Vagina (tissue), 2 donors: ENCODE measurements at regions not wholly inside any gene's neighbourhood (a gene's known extent, or its start where the extent isn't known, plus 50 kb on each side); places are given as distances from the start of the nearest gene placed in this dataset.

Experiments used
- DNase-seq, 2 donors: peaks; one replicate each; pipeline ENCODE4 v3.0.0-alpha.2; 2017; ENCODE audit errors: extremely low spot score in 2 of 2
- H3K27ac ChIP-seq: fragments of 200-600 bp; sonication (generic); one replicate; pipeline ENCODE4 v1.5.1; 2019
- H3K27me3 ChIP-seq: fragments of 200-600 bp; sonication (generic); one replicate; pipeline ENCODE4 v1.5.1; 2019
- H3K36me3 ChIP-seq, 2 donors: fragments of 200-600 bp; sonication (generic); one replicate each; pipeline ENCODE4 v1.5.1; 2017 to 2019
- H3K4me1 ChIP-seq: fragments of 200-600 bp; sonication (generic); one replicate; pipeline ENCODE4 v1.5.1; 2019
- H3K4me3 ChIP-seq, 2 donors: fragments of 200-600 bp; sonication (generic); 1 replicate in 1 of 2; 2 replicates in 1 of 2; pipeline ENCODE4 v1.5.1; 2016 to 2019
- H3K9me3 ChIP-seq: fragments of 200-600 bp; sonication (generic); one replicate; pipeline ENCODE4 v1.5.1; 2019
- POLR2A ChIP-seq, 2 donors: fragments of 450-650 bp; IDR thresholded peaks; one replicate each; pipeline ENCODE4 v1.6.1; 2017; ENCODE audit warnings: antibody characterized with exemption in 2 of 2, mild to moderate bottlenecking in 2 of 2, moderate library complexity in 2 of 2
- POLR2AphosphoS5 ChIP-seq, 2 donors: sonication (generic); formaldehyde crosslinking; IDR thresholded peaks; one replicate each; pipeline ENCODE4 v1.9.0; 2017; ENCODE audit warnings: antibody characterized with exemption in 2 of 2, mild to moderate bottlenecking in 2 of 2, low read depth in 1 of 2; ENCODE audit not compliant: insufficient read depth in 1 of 2
- intact Hi-C: fragments of 100-400 bp; cut with DNase I; formaldehyde crosslinking; loops from one replicate; pipeline ENCODE4 v1.15.1; 2023
- TF ChIP-seq, protein P1 (sequence below), 3 experiments: fragments of 450-650 bp in 2 of 3; fragments of 200-600 bp in 1 of 3; sonication (generic) in 1 of 3; IDR thresholded peaks; one replicate each; pipeline ENCODE4 v1.5.1; 2017 to 2019; ENCODE audit warnings: antibody characterized with exemption in 3 of 3, mild to moderate bottlenecking in 2 of 3, moderate library complexity in 2 of 3

DNA sequence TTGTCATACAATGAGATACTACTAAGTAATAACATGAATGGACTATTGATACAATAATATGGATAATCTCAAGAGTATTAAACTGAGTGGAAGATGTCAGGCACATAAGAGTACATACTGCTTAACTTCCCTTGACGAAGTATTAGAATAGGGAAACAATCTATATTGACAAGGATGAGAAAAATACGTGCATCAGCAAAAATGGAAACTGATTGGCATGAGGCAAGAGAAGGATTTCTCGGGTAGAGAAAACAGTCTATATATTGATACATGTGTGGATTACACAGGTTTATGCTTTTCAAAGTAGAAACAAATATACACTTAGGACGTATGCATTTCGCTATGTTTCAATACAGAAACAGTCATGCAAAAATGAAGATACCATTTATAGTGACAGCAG lies 57.4 kb downstream of the PRR20E start:
- Histone ChIP-seq H3K27me3 (no peaks in the 10 kb centered on the region), H3K27ac (no peak overlapping the region), H3K4me1 (no peaks in the 10 kb centered on the region), H3K9me3 (no peaks in the 10 kb centered on the region), H3K36me3 (no peaks in the 10 kb centered on the region), H3K4me3 (no peak overlapping the region)
- no peak for DNase-seq
- TF ChIP-seq POLR2AphosphoS5 (IDR thresholded peaks at IDR 0.05; ENCODE audit: insufficient read depth in 1 of 2, low read depth in 1 of 2) (no peak), POLR2A (IDR thresholded peaks at IDR 0.05) (no peak)
- TF ChIP-seq, protein P1, sequence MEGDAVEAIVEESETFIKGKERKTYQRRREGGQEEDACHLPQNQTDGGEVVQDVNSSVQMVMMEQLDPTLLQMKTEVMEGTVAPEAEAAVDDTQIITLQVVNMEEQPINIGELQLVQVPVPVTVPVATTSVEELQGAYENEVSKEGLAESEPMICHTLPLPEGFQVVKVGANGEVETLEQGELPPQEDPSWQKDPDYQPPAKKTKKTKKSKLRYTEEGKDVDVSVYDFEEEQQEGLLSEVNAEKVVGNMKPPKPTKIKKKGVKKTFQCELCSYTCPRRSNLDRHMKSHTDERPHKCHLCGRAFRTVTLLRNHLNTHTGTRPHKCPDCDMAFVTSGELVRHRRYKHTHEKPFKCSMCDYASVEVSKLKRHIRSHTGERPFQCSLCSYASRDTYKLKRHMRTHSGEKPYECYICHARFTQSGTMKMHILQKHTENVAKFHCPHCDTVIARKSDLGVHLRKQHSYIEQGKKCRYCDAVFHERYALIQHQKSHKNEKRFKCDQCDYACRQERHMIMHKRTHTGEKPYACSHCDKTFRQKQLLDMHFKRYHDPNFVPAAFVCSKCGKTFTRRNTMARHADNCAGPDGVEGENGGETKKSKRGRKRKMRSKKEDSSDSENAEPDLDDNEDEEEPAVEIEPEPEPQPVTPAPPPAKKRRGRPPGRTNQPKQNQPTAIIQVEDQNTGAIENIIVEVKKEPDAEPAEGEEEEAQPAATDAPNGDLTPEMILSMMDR (IDR thresholded peaks at IDR 0.05) = no peak
- intact Hi-C loops = no loop called here

DNA sequence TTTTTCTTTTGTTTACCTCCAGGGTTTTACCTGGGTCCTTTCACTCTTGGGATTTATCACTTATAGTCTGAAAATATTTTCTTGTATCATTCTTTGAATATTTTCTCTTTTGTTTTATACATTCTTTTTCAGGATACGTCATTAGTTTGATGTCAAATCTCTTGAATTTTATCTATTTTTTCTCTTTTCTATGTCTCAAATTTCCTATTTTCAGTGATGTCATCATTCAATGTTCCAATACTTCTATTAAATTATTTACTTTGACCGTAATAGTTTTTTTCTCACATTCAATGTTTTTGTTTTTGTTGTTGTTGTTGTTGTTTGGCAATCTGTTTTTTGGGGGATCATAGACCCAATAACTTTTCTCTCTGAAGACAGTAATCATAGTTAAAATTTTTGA lies 83.5 kb downstream of the PRR20E start:
- Histone ChIP-seq H3K27ac (no peak overlapping the region), H3K4me3 (no peak overlapping the region)
- TF ChIP-seq POLR2A (IDR thresholded peaks at IDR 0.05) (no peak), POLR2AphosphoS5 (IDR thresholded peaks at IDR 0.05; ENCODE audit: insufficient read depth in 1 of 2, low read depth in 1 of 2) (no peak)
- TF ChIP-seq, protein P1 (IDR thresholded peaks at IDR 0.05) = no peak

DNA sequence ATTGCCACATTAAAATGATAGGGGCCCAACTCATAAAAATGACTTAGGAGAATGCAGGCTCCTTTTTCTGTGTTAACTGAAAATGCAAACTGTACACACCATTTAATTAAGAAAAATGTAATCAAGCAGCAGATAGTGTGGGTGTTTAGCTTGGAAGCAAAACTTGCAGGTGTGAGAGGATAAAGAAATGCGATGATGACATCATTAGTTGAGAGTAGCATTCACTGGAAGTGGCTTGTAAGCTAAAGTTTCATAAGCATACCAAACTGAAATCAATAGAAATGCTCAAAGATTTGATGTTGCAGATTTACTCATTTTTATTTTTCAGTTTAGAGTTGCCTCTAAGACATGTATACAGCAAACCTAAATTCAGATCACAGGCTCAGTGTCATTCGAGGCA lies 86.6 kb downstream of the PRR20E start:
- Histone ChIP-seq H3K27me3 (no peaks in the 10 kb centered on the region), H3K9me3 (no peaks in the 10 kb centered on the region)

More for the DNA sequence above, 83.5 kb downstream of the PRR20E start:
- no peaks in the 10 kb centered on the region for H3K36me3 ChIP-seq
- DNase-seq = no peak
- H3K9me3 ChIP-seq = no peaks in the 10 kb centered on the region
- no peaks in the 10 kb centered on the region for H3K4me1 ChIP-seq
- H3K27me3 ChIP-seq = no peaks in the 10 kb centered on the region
- intact Hi-C loops = no loop called here

DNA sequence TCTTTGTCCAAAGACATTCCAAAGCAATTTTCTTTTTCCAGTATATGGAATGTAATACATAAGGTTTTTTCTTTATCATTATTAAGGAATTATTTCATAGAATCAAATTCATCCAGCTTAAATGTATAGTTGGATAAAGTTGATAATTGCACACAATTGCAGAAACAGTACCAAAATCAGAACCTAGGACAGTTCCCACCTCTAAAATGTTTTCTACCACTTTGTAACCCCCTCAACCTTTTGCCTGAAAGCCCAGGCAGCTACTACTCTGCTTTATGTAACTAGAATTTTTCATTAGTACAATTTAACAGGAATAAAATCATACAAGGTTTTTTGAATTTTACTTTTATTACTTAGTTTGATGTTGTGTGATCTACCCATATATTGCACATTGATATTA lies 98.0 kb downstream of the PRR20E start:
- TF ChIP-seq POLR2AphosphoS5 (IDR thresholded peaks at IDR 0.05; ENCODE audit: insufficient read depth in 1 of 2, low read depth in 1 of 2) (no peak), POLR2A (IDR thresholded peaks at IDR 0.05) (no peak)
- TF ChIP-seq, protein P1 (IDR thresholded peaks at IDR 0.05) = no peak
- intact Hi-C loops = no loop called here
- Histone ChIP-seq H3K4me3 (no peak overlapping the region), H3K9me3 (no peaks in the 10 kb centered on the region), H3K36me3 (no peaks in the 10 kb centered on the region), H3K4me1 (no peaks in the 10 kb centered on the region), H3K27ac (no peak overlapping the region), H3K27me3 (no peaks in the 10 kb centered on the region)
- DNase-seq = no peak

More for the DNA sequence above, 86.6 kb downstream of the PRR20E start:
- TF ChIP-seq, protein P1 (IDR thresholded peaks at IDR 0.05) = no peak
- TF ChIP-seq POLR2A (IDR thresholded peaks at IDR 0.05) (no peak), POLR2AphosphoS5 (IDR thresholded peaks at IDR 0.05; ENCODE audit: insufficient read depth in 1 of 2, low read depth in 1 of 2) (no peak)
- no peak overlapping the region for H3K4me3 ChIP-seq
- intact Hi-C loops = no loop called here
- H3K36me3 ChIP-seq = no peaks in the 10 kb centered on the region
- H3K27ac ChIP-seq = no peak overlapping the region
- H3K4me1 ChIP-seq = no peaks in the 10 kb centered on the region
- no peak for DNase-seq

DNA sequence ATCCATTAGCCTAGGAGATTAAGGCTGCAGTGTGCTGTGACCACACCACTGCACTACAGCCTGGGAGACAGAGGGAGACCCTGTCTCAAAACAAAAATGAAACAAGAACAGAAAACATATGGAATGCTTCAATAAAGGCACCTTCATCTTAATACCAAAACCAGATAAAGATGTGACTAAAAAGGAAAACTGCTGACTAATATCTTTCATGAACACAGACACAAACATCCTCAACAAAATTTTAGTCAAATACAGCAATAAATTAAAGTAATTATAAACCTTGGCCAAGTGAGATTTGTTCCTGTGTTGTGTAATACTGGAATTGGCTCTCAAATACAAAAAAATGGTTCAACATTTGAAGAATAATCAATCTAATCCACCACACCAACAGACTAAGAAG lies 103.5 kb downstream of the PRR20E start:
- TF ChIP-seq POLR2A (IDR thresholded peaks at IDR 0.05) = no peak
- intact Hi-C loops = no loop called here
- no peak overlapping the region for H3K27ac ChIP-seq

More for the DNA sequence above, 103.5 kb downstream of the PRR20E start:
- no peaks in the 10 kb centered on the region for H3K36me3 ChIP-seq
- no peak for DNase-seq
- no peaks in the 10 kb centered on the region for H3K27me3 ChIP-seq
- H3K4me1 ChIP-seq = no peaks in the 10 kb centered on the region
- H3K9me3 ChIP-seq = no peaks in the 10 kb centered on the region
- H3K4me3 ChIP-seq = no peak overlapping the region
